Fibroblast of lung (primary cell): ENCODE measurements at regions not wholly inside any gene's neighbourhood (a gene's known extent, or its start where the extent isn't known, plus 50 kb on each side); places are given as distances from the start of the nearest gene placed in this dataset.

Source experiments
- DNase-seq, 2 donors: peaks; one replicate each; pipeline versions ENCODE4 v3.0.0 to v3.0.0-alpha.2; 2010; ENCODE audit warnings: low read depth in 2 of 2
- H2AFZ ChIP-seq: 2 replicates; pipeline ENCODE4 v1.5.1; 2012; ENCODE audit warnings: low read length, control low read depth, inconsistent platforms
- H3K27ac ChIP-seq: 2 replicates; pipeline ENCODE4 v1.5.1; 2011; ENCODE audit warnings: low read length, control low read depth; ENCODE audit not compliant: insufficient read depth
- H3K27me3 ChIP-seq: 2 replicates; pipeline ENCODE4 v1.5.1; 2011; ENCODE audit warnings: mild to moderate bottlenecking, low read length; ENCODE audit not compliant: control insufficient read depth, insufficient read depth
- H3K36me3 ChIP-seq: 2 replicates; pipeline ENCODE4 v1.5.1; 2011; ENCODE audit warnings: low read length; ENCODE audit not compliant: control insufficient read depth, insufficient read depth
- H3K4me1 ChIP-seq: 2 replicates; pipeline ENCODE4 v1.5.1; 2011; ENCODE audit warnings: low read length; ENCODE audit not compliant: control insufficient read depth, insufficient read depth; ENCODE audit errors: extremely low read depth
- H3K4me2 ChIP-seq: 2 replicates; pipeline ENCODE4 v1.5.1; 2011; ENCODE audit warnings: low read length, control low read depth; ENCODE audit not compliant: insufficient read depth; ENCODE audit errors: extremely low read depth
- H3K4me3 ChIP-seq, 4 experiments: fragments of 200-600 bp in 1 of 4; sonication (generic) in 1 of 4; replicated peaks in 1 of 4; 2 replicates each; pipeline ENCODE4 v1.5.1; 2011 to 2016; ENCODE audit warnings: low read length in 4 of 4, low read depth in 3 of 4, mild to moderate bottlenecking in 3 of 4, control low read depth in 2 of 4, inconsistent platforms in 1 of 4, mixed read lengths in 1 of 4; ENCODE audit not compliant: insufficient read depth in 1 of 4; ENCODE audit errors: control extremely low read depth in 1 of 4
- H3K79me2 ChIP-seq: 2 replicates; pipeline ENCODE4 v1.5.1; 2012; ENCODE audit warnings: mild to moderate bottlenecking, low read length, inconsistent platforms; ENCODE audit not compliant: control insufficient read depth, insufficient read depth
- H3K9ac ChIP-seq: 2 replicates; pipeline ENCODE4 v1.5.1; 2011; ENCODE audit warnings: mild to moderate bottlenecking, low read length, control low read depth; ENCODE audit not compliant: insufficient read depth
- H3K9me3 ChIP-seq: 2 replicates; pipeline ENCODE4 v1.5.1; 2012; ENCODE audit warnings: low read depth, low read length; ENCODE audit not compliant: control insufficient read depth, insufficient read depth
- H4K20me1 ChIP-seq: 2 replicates; pipeline ENCODE4 v1.5.1; 2011; ENCODE audit warnings: low read length; ENCODE audit not compliant: control insufficient read depth, insufficient read depth; ENCODE audit errors: extremely low read depth
- CTCF ChIP-seq, 2 donors: IDR thresholded peaks in 1 of 2; conservative IDR thresholded peaks in 1 of 2; 1 replicate in 1 of 2; 2 replicates in 1 of 2; pipeline ENCODE4 v1.5.1; 2011 to 2012; ENCODE audit warnings: low read length in 2 of 2, control low read depth in 1 of 2, inconsistent platforms in 1 of 2, low read depth in 1 of 2, mild to moderate bottlenecking in 1 of 2
- EZH2 ChIP-seq: IDR thresholded peaks from 2 replicates; pipeline ENCODE4 v1.5.1; 2012; ENCODE audit warnings: low read length, control low read depth, mild to moderate bottlenecking; ENCODE audit errors: missing control alignments

GRCh38 chr20:21933526-21933925 lies 228.1 kb downstream of the PAX1 start:
- Histone ChIP-seq H3K4me2 (no peak overlapping the region), H3K27me3 (no peaks in the 10 kb centered on the region), H2AFZ (no peak overlapping the region), H3K79me2 (no peaks in the 10 kb centered on the region), H3K9ac (no peak overlapping the region), H3K36me3 (no peaks in the 10 kb centered on the region), H4K20me1 (no peaks in the 10 kb centered on the region), H3K4me1 (no peaks in the 10 kb centered on the region), H3K27ac (no peak overlapping the region), H3K9me3 (no peaks in the 10 kb centered on the region), H3K4me3 (no peak overlapping the region)
- no peak for DNase-seq
- TF ChIP-seq EZH2 (no peak), CTCF (conservative IDR thresholded peaks at IDR 0.05 in 1 of 2, IDR thresholded peaks at IDR 0.05 in 1 of 2; ENCODE audit: low read depth in 1 of 2, low read length in 2 of 2) (no peak)

- H3K9ac ChIP-seq, result no peak overlapping the region
- no peaks in the 10 kb centered on the region for H3K4me1 ChIP-seq
- no peak overlapping the region for H3K4me3 ChIP-seq
- no peaks in the 10 kb centered on the region for H3K27me3 ChIP-seq
- DNase-seq, result no peak
- H3K79me2 ChIP-seq, result no peaks in the 10 kb centered on the region
- no peaks in the 10 kb centered on the region for H3K36me3 ChIP-seq
- no peak overlapping the region for H2AFZ ChIP-seq
- no peaks in the 10 kb centered on the region for H3K9me3 ChIP-seq
- H3K4me2 ChIP-seq, result no peak overlapping the region
- no peak overlapping the region for H3K27ac ChIP-seq
- TF ChIP-seq CTCF (conservative IDR thresholded peaks at IDR 0.05 in 1 of 2, IDR thresholded peaks at IDR 0.05 in 1 of 2; ENCODE audit: low read depth in 1 of 2, low read length in 2 of 2) (no peak), EZH2 (no peak)
- H4K20me1 ChIP-seq, result no peaks in the 10 kb centered on the region
Observed at GRCh38 chr20:21921251-21921650, 215.8 kb downstream of the PAX1 start.

GRCh38 chr20:21920211-21920610 lies 214.7 kb downstream of the PAX1 start:
- H2AFZ ChIP-seq, result no peak overlapping the region
- H3K36me3 ChIP-seq, result no peaks in the 10 kb centered on the region
- no peaks in the 10 kb centered on the region for H3K79me2 ChIP-seq
- H3K9me3 ChIP-seq, result no peaks in the 10 kb centered on the region
- no peak overlapping the region for H3K9ac ChIP-seq
- no peaks in the 10 kb centered on the region for H4K20me1 ChIP-seq
- no peak overlapping the region for H3K27ac ChIP-seq
- DNase-seq, result no peak
- H3K4me1 ChIP-seq, result no peaks in the 10 kb centered on the region
- H3K27me3 ChIP-seq, result no peaks in the 10 kb centered on the region
- no peak overlapping the region for H3K4me3 ChIP-seq
- TF ChIP-seq CTCF (conservative IDR thresholded peaks at IDR 0.05 in 1 of 2, IDR thresholded peaks at IDR 0.05 in 1 of 2; ENCODE audit: low read depth in 1 of 2, low read length in 2 of 2) (no peak), EZH2 (no peak)
- no peak overlapping the region for H3K4me2 ChIP-seq
